ENCODE measurements at regions not wholly inside any gene's neighbourhood (a gene's known extent, or its start where the extent isn't known, plus 50 kb on each side); places are given as distances from the start of the nearest gene placed in this dataset.
A peak's percentile ranks its signal among the peaks of the same experiment; 100 is the strongest.

- no peak for DNase-seq (ENCODE audit: low read depth, low spot score)
- in situ Hi-C loops (cut with HindIII; ENCODE audit: low sequenced_read_pairs), result no loop called here
- no peak overlapping the region for H3K4me3 ChIP-seq (ENCODE audit: low read depth, low read length)
- TF ChIP-seq, protein P1, sequence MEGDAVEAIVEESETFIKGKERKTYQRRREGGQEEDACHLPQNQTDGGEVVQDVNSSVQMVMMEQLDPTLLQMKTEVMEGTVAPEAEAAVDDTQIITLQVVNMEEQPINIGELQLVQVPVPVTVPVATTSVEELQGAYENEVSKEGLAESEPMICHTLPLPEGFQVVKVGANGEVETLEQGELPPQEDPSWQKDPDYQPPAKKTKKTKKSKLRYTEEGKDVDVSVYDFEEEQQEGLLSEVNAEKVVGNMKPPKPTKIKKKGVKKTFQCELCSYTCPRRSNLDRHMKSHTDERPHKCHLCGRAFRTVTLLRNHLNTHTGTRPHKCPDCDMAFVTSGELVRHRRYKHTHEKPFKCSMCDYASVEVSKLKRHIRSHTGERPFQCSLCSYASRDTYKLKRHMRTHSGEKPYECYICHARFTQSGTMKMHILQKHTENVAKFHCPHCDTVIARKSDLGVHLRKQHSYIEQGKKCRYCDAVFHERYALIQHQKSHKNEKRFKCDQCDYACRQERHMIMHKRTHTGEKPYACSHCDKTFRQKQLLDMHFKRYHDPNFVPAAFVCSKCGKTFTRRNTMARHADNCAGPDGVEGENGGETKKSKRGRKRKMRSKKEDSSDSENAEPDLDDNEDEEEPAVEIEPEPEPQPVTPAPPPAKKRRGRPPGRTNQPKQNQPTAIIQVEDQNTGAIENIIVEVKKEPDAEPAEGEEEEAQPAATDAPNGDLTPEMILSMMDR (IDR thresholded peaks at IDR 0.05; ENCODE audit: low read depth, low read length), result no peak
Observed at GRCh38 chrX:25196221-25196620, 180.5 kb upstream of the ARX start.

GRCh38 chrX:25191403-25191802, 175.6 kb upstream of the ARX start:
- no peak overlapping the region for H3K4me3 ChIP-seq (ENCODE audit: low read depth, low read length)
- in situ Hi-C loops (cut with HindIII; ENCODE audit: low sequenced_read_pairs), result no loop called here
- no peak for DNase-seq (ENCODE audit: low read depth, low spot score)
- TF ChIP-seq, protein P1 (IDR thresholded peaks at IDR 0.05; ENCODE audit: low read depth, low read length), result peak; percentile 8

GRCh38 chrX:25181775-25182174, 166.0 kb upstream of the ARX start:
- no peak for DNase-seq (ENCODE audit: low read depth, low spot score)
- TF ChIP-seq, protein P1 (IDR thresholded peaks at IDR 0.05; ENCODE audit: low read depth, low read length), result no peak
- in situ Hi-C loops (cut with HindIII; ENCODE audit: low sequenced_read_pairs), result no loop called here
- H3K4me3 ChIP-seq (ENCODE audit: low read depth, low read length), result no peak overlapping the region

- no peak for DNase-seq (ENCODE audit: low read depth, low spot score)
- TF ChIP-seq, protein P1 (IDR thresholded peaks at IDR 0.05; ENCODE audit: low read depth, low read length), result no peak
- H3K4me3 ChIP-seq (ENCODE audit: low read depth, low read length), result no peak overlapping the region
- in situ Hi-C loops (cut with HindIII; ENCODE audit: low sequenced_read_pairs), result no loop called here
Observed at GRCh38 chrX:25180242-25180641, 164.5 kb upstream of the ARX start.

GRCh38 chrX:25178555-25178954, 162.8 kb upstream of the ARX start:
- no peak for DNase-seq (ENCODE audit: low read depth, low spot score)
- TF ChIP-seq, protein P1 (IDR thresholded peaks at IDR 0.05; ENCODE audit: low read depth, low read length), result no peak
- in situ Hi-C loops (cut with HindIII; ENCODE audit: low sequenced_read_pairs), result no loop called here
- H3K4me3 ChIP-seq (ENCODE audit: low read depth, low read length), result no peak overlapping the region

- in situ Hi-C loops (cut with HindIII; ENCODE audit: low sequenced_read_pairs), result no loop called here
- DNase-seq (ENCODE audit: low read depth, low spot score), result no peak
- no peak overlapping the region for H3K4me3 ChIP-seq (ENCODE audit: low read depth, low read length)
- TF ChIP-seq, protein P1 (IDR thresholded peaks at IDR 0.05; ENCODE audit: low read depth, low read length), result no peak
Observed at GRCh38 chrX:25175743-25176142, 160.0 kb upstream of the ARX start.

- DNase-seq (ENCODE audit: low read depth, low spot score), result no peak
- TF ChIP-seq, protein P1 (IDR thresholded peaks at IDR 0.05; ENCODE audit: low read depth, low read length), result no peak
- in situ Hi-C loops (cut with HindIII; ENCODE audit: low sequenced_read_pairs), result no loop called here
- no peak overlapping the region for H3K4me3 ChIP-seq (ENCODE audit: low read depth, low read length)
Observed at GRCh38 chrX:25175171-25175570, 159.4 kb upstream of the ARX start.
